GM19238 (cell line): ENCODE measurements at regions not wholly inside any gene's neighbourhood (a gene's known extent, or its start where the extent isn't known, plus 50 kb on each side); places are given as distances from the start of the nearest gene placed in this dataset.

Source experiments
- DNase-seq: peaks from one replicate; pipeline ENCODE4 v3.0.0; 2011; ENCODE audit warnings: low spot score; ENCODE audit not compliant: insufficient read length

- no peak for DNase-seq
These were observed 350.8 kb downstream of the FBXO8 start for GRCh38 chr4:173932701-173933100.

- DNase-seq, result no peak
These were observed 353.0 kb downstream of the FBXO8 start for GRCh38 chr4:173930329-173930967.

- DNase-seq, result no peak
These were observed 353.5 kb downstream of the FBXO8 start for GRCh38 chr4:173929921-173930320.

GRCh38 chr4:173924561-173924960 is 358.9 kb downstream of the FBXO8 start:
- DNase-seq, result no peak

- DNase-seq, result no peak
These were observed 363.6 kb downstream of the FBXO8 start for GRCh38 chr4:173919861-173920260.

- DNase-seq, result no peak
These were observed 364.3 kb downstream of the FBXO8 start for GRCh38 chr4:173919196-173919595.

- DNase-seq, result no peak
These were observed 366.1 kb downstream of the FBXO8 start for GRCh38 chr4:173917255-173917960.

- no peak for DNase-seq
These were observed 370.0 kb downstream of the FBXO8 start for GRCh38 chr4:173913496-173913895.

- no peak for DNase-seq
These were observed 371.1 kb downstream of the FBXO8 start for GRCh38 chr4:173912384-173912783.

- no peak for DNase-seq
These were observed 372.6 kb downstream of the FBXO8 start for GRCh38 chr4:173910891-173911290.

- DNase-seq, result no peak
These were observed 374.2 kb downstream of the FBXO8 start for GRCh38 chr4:173909294-173909693.

GRCh38 chr4:173899813-173900212 is 369.8 kb upstream of the HAND2 start:
- no peak for DNase-seq

GRCh38 chr4:173891072-173891471 is 361.0 kb upstream of the HAND2 start:
- DNase-seq, result no peak

- DNase-seq, result no peak
These were observed 353.8 kb upstream of the HAND2 start for GRCh38 chr4:173883821-173884220.

- no peak for DNase-seq
These were observed 350.9 kb upstream of the HAND2 start for GRCh38 chr4:173880897-173881296.

- no peak for DNase-seq
These were observed 349.5 kb upstream of the HAND2 start for GRCh38 chr4:173879509-173879908.

GRCh38 chr4:173878701-173879100 is 348.7 kb upstream of the HAND2 start:
- DNase-seq, result no peak

- DNase-seq, result no peak
These were observed 341.6 kb upstream of the HAND2 start for GRCh38 chr4:173871643-173872042.

- DNase-seq, result no peak
These were observed 336.4 kb upstream of the HAND2 start for GRCh38 chr4:173866322-173867026.

- no peak for DNase-seq
These were observed 332.7 kb upstream of the HAND2 start for GRCh38 chr4:173862754-173863153.

- DNase-seq, result no peak
These were observed 330.1 kb upstream of the HAND2 start for GRCh38 chr4:173860094-173860493.

GRCh38 chr4:173859091-173859713 is 329.2 kb upstream of the HAND2 start:
- no peak for DNase-seq
